Lower leg skin (tissue), 4 donors: ENCODE measurements at regions not wholly inside any gene's neighbourhood (a gene's known extent, or its start where the extent isn't known, plus 50 kb on each side); places are given as distances from the start of the nearest gene placed in this dataset.

Experiments
- DNase-seq, 2 donors: peaks; one replicate each; pipeline ENCODE4 v3.0.0-alpha.2; 2019; ENCODE audit warnings: low spot score in 2 of 2
- H3K4me3 ChIP-seq: fragments of 200-600 bp; sonication (generic); 2 replicates; pipeline ENCODE4 v1.5.1; 2017; ENCODE audit warnings: mild to moderate bottlenecking, low read depth; ENCODE audit not compliant: poor library complexity, severe bottlenecking
- POLR2A ChIP-seq, 2 donors: fragments of 450-650 bp; IDR thresholded peaks; one replicate each; pipeline ENCODE4 v1.6.1; 2016 to 2017; ENCODE audit warnings: antibody characterized with exemption in 2 of 2, mild to moderate bottlenecking in 1 of 2, moderate library complexity in 1 of 2
- WGBS, 2 donors: methylation state at CpG; one replicate each; pipeline ENCODE4 v1.1.5; 2018; 5-methylcytosine and 5-hydroxymethylcytosine counted together
- intact Hi-C: fragments of 100-400 bp; cut with DNase I; formaldehyde crosslinking; loops from one replicate; pipeline ENCODE4 v1.15.0; 2023; ENCODE audit warnings: low total_unique reads
- TF ChIP-seq, protein P1 (sequence below), 3 donors: fragments of 450-650 bp; IDR thresholded peaks; one replicate each; pipeline ENCODE4 v1.5.1; 2016; ENCODE audit warnings: antibody characterized with exemption in 3 of 3, mild to moderate bottlenecking in 3 of 3, moderate library complexity in 2 of 3

DNA sequence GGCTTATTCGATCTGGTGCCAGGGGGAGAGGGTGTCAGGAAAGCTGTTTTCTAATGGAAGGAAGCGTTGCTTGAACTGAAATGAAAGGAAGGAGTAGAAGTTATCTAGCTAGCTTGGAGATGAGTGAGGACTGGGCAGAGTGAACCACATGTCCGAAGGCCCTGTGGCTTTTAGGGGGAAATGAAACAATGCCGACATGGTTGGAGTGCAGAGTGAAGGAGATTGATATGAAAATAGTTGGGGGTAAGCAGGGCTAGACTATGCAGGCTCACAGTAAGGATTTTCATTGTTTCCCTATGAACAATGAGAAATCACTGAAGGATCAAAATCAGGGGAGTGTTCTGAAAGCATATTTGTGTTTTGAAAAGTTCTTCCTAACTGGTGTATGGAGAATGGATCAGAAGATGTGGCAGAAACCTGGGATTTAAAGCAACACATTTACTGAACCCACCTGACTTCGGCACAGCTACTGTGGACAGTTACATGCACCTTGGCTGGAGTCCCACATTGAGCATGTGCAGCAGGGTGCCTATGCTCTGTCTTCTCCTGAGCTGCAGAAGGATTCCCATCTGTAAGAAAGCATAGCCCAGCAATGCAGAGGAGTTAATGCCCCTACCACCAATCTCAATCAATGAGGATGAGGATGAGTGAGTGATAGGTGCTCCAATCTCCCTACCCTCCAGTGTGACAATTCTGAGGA lies 144.4 kb upstream of the TBCA start:
- no peak for TF ChIP-seq POLR2A (IDR thresholded peaks at IDR 0.05)
- TF ChIP-seq, protein P1, sequence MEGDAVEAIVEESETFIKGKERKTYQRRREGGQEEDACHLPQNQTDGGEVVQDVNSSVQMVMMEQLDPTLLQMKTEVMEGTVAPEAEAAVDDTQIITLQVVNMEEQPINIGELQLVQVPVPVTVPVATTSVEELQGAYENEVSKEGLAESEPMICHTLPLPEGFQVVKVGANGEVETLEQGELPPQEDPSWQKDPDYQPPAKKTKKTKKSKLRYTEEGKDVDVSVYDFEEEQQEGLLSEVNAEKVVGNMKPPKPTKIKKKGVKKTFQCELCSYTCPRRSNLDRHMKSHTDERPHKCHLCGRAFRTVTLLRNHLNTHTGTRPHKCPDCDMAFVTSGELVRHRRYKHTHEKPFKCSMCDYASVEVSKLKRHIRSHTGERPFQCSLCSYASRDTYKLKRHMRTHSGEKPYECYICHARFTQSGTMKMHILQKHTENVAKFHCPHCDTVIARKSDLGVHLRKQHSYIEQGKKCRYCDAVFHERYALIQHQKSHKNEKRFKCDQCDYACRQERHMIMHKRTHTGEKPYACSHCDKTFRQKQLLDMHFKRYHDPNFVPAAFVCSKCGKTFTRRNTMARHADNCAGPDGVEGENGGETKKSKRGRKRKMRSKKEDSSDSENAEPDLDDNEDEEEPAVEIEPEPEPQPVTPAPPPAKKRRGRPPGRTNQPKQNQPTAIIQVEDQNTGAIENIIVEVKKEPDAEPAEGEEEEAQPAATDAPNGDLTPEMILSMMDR (IDR thresholded peaks at IDR 0.05) = no peak
- DNase-seq = no peak
- intact Hi-C loops = no loop called here
- no peak overlapping the region for H3K4me3 ChIP-seq
- 75 to 78% methylated on average over 5 of the region's 5 CpGs for whole genome bisulfite sequencing, 2 donors

- no peak for DNase-seq
- 95 to 96% methylated on average over 5 of the region's 5 CpGs for WGBS, 2 donors
- TF ChIP-seq, protein P1 (IDR thresholded peaks at IDR 0.05) = no peak
- no peak for TF ChIP-seq POLR2A (IDR thresholded peaks at IDR 0.05)
- intact Hi-C loops = no loop called here
- H3K4me3 ChIP-seq = no peak overlapping the region
These were observed 139.2 kb upstream of the TBCA start for GRCh38 chr5:77915346-77915745.

DNA sequence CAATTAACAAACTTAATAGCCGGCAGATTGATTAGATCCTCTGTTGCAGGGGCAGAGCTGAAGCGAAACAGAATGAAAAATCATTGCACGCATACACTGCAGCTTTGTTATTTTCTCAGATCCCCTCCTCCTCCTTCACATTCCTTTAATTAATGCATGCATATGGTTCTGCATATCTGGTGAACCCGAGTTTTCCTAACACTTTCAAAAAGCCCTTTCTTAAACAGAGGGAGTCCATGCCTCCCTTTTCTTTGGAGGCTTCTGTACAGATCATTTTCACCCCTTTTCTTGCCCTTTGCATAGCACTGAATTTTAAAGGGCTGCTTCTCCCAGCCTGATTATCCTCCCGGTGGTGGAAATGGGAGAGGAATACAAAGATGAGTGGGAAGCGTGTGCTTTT lies 136.6 kb upstream of the TBCA start:
- no peak for DNase-seq
- H3K4me3 ChIP-seq = no peak overlapping the region
- TF ChIP-seq, protein P1 (IDR thresholded peaks at IDR 0.05) = no peak
- TF ChIP-seq POLR2A (IDR thresholded peaks at IDR 0.05) = no peak
- intact Hi-C loops = no loop called here
- 54 to 57% methylated on average over 6 of the region's 6 CpGs for WGBS, 2 donors

DNA sequence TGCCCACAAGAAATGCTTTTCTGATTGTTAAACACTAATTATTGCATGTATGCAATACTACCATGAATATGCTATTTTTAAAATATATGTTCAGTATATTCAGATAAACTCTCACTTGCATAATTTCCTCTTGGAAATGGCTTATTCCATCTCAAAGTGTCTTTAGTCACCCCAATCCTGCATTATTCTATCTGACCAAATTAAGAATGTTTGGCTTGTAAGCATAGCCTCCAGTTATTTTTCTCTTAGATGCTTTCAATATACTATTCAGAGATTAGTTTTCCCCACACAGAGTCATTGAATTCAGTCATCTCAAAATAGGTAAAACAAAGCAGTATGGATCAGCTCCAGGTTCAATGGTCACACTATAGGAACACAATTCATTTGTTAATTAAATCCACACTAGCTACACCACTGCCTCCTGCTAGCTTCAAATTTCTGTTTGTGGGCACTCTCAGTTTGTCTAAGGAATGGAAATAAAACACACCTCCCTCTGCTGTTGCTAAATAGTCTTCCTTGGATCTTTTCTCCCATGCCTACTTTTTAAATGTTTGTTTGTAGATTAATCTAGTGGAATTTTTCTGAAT lies 134.6 kb upstream of the TBCA start:
- intact Hi-C loops = no loop called here
- no peak for DNase-seq

GRCh38 chr5:77909237-77909636 lies 133.1 kb upstream of the TBCA start:
- TF ChIP-seq POLR2A (IDR thresholded peaks at IDR 0.05) = no peak
- TF ChIP-seq, protein P1 (IDR thresholded peaks at IDR 0.05) = no peak
- no peak overlapping the region for H3K4me3 ChIP-seq
- intact Hi-C loops = no loop called here
- WGBS, 2 donors = 87 to 96% methylated on average over 2 of the region's 2 CpGs
- no peak for DNase-seq

More for the DNA sequence above, 134.6 kb upstream of the TBCA start:
- no peak overlapping the region for H3K4me3 ChIP-seq
- TF ChIP-seq POLR2A (IDR thresholded peaks at IDR 0.05) = no peak
- TF ChIP-seq, protein P1 (IDR thresholded peaks at IDR 0.05) = no peak

- no peak for DNase-seq
- 84 to 90% methylated on average over 3 of the region's 3 CpGs for WGBS, 2 donors
- intact Hi-C loops = no loop called here
- no peak overlapping the region for H3K4me3 ChIP-seq
- TF ChIP-seq, protein P1 (IDR thresholded peaks at IDR 0.05) = no peak
- no peak for TF ChIP-seq POLR2A (IDR thresholded peaks at IDR 0.05)
These were observed 132.6 kb upstream of the TBCA start for GRCh38 chr5:77908787-77909186.
